Liver (tissue), 3 donors: ENCODE measurements at regions not wholly inside any gene's neighbourhood (a gene's known extent, or its start where the extent isn't known, plus 50 kb on each side); places are given as distances from the start of the nearest gene placed in this dataset.

Experiments used
- CTCF ChIP-seq: fragments of 150-350 bp; IDR thresholded peaks from 2 replicates; pipeline ENCODE4 v1.5.1; 2017; ENCODE audit warnings: improper control_type of control experiment, low read depth, low read length; ENCODE audit not compliant: missing input control
- JUND ChIP-seq, 2 donors: IDR thresholded peaks; 2 replicates each; pipeline ENCODE4 v1.6.1; 2016; ENCODE audit warnings: antibody characterized with exemption in 2 of 2
- MAX ChIP-seq: IDR thresholded peaks from 2 replicates; pipeline ENCODE4 v1.6.1; 2016; ENCODE audit warnings: antibody characterized with exemption
- RAD21 ChIP-seq, 2 donors: IDR thresholded peaks; 2 replicates each; pipeline ENCODE4 v1.6.1; 2016; ENCODE audit warnings: antibody characterized with exemption in 2 of 2, mild to moderate bottlenecking in 2 of 2
- REST ChIP-seq: IDR thresholded peaks from 2 replicates; pipeline ENCODE4 v1.6.1; 2016; ENCODE audit warnings: antibody characterized with exemption, mild to moderate bottlenecking
- SP1 ChIP-seq: IDR thresholded peaks from 2 replicates; pipeline ENCODE4 v1.6.1; 2018; ENCODE audit warnings: antibody characterized with exemption, mild to moderate bottlenecking
- YY1 ChIP-seq: IDR thresholded peaks from 2 replicates; pipeline ENCODE4 v1.6.1; 2016; ENCODE audit warnings: antibody characterized with exemption, mild to moderate bottlenecking
- donor health status: healthy.
- donor health status: healthy.

- TF ChIP-seq CTCF (no peak), SP1 (no peak), REST (no peak), YY1 (no peak), JUND (IDR thresholded peaks at IDR 0.05) (no peak), RAD21 (IDR thresholded peaks at IDR 0.05) (no peak), MAX (no peak)
Observed at GRCh38 chr1:209531549-209531948, 52.0 kb upstream of the CAMK1G start.
